Stimulated activated CD8-positive, alpha-beta memory T cell treated with anti-CD3 and anti-CD28 coated beads, Interleukin-7, amount 100 ng/mL, for 24 hours (primary cell): ENCODE measurements at regions not wholly inside any gene's neighbourhood (a gene's known extent, or its start where the extent isn't known, plus 50 kb on each side); places are given as distances from the start of the nearest gene placed in this dataset.

Experiments
- DNase-seq: peaks from one replicate; pipeline ENCODE4 v3.0.0-alpha.2; 2020; ENCODE audit warnings: low read depth

- DNase-seq: peak; percentile 14
Observed at GRCh38 chr2:64338910-64339500, 115.0 kb upstream of the LGALSL start.

DNA sequence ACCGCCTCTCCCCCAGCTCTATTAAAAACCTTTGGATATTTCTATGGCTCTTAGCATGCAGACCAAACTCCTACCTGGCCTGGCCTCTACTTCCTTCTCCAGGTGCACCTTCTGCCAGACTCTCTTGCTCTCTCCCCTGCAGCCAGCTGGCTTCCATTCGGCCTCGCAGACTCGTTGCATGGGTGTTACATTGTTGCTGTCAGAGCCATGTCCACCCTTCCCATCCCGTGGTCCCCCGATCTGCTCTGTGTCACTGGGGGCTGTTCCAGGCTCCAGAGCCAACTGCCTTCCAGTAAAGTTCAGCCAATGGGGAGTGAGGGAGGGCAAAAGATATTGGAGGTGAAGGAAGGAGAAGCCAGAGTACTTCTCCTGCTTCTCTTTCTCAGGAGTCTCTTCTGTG lies 112.5 kb upstream of the LGALSL start:
- no peak for DNase-seq

- no peak for DNase-seq
Observed at GRCh38 chr2:64342195-64343099, 111.5 kb upstream of the LGALSL start.

- DNase-seq: no peak
Observed at GRCh38 chr2:64344999-64345576, 108.9 kb upstream of the LGALSL start.

- DNase-seq: no peak
Observed at GRCh38 chr2:64345998-64346397, 108.0 kb upstream of the LGALSL start.

GRCh38 chr2:64348386-64349130 lies 105.4 kb upstream of the LGALSL start:
- no peak for DNase-seq

DNA sequence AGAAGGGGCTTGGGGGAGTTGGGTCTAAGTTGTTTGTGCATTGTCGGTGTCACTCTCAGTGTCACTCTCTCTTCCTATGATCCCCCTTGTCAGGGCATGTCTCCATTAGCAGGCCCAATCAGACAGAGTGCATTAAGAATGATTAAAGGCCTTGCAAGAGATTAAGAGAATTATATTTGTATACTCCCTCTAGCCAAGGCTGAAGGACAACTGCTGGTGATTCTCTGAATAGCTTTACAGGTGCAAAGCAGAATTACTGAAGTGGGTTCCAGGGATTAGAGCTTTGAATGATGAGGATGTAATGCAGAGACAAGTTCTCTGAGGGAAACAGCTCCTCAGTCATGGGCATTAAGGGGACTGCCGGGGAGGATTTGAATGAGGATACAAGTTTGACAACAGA lies 104.8 kb upstream of the LGALSL start:
- no peak for DNase-seq

- no peak for DNase-seq
Observed at GRCh38 chr2:64350996-64351395, 103.0 kb upstream of the LGALSL start.

- DNase-seq: no peak
Observed at GRCh38 chr2:64352292-64352691, 101.7 kb upstream of the LGALSL start.

- DNase-seq: no peak
Observed at GRCh38 chr2:64354857-64355680, 98.9 kb upstream of the LGALSL start.

DNA sequence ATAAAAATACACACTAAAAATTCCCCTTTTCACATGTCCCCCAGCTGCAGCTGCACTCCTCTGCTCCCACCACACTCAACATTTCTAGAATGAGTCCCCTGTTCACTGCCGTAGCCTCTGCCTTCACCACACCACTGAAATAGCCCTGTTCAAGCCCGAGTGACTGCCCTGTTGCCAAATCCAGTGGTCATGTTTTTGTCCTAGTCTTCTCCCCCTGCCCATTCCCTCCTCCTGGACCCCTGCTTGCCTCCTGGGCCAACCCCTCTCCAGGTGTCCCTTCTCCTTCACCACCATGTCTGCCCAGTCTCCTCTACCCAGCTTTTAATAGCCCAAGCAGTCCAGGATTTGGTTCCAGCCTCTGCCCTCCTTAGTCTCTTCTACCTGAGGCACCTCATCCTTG lies 97.1 kb upstream of the LGALSL start:
- no peak for DNase-seq

DNA sequence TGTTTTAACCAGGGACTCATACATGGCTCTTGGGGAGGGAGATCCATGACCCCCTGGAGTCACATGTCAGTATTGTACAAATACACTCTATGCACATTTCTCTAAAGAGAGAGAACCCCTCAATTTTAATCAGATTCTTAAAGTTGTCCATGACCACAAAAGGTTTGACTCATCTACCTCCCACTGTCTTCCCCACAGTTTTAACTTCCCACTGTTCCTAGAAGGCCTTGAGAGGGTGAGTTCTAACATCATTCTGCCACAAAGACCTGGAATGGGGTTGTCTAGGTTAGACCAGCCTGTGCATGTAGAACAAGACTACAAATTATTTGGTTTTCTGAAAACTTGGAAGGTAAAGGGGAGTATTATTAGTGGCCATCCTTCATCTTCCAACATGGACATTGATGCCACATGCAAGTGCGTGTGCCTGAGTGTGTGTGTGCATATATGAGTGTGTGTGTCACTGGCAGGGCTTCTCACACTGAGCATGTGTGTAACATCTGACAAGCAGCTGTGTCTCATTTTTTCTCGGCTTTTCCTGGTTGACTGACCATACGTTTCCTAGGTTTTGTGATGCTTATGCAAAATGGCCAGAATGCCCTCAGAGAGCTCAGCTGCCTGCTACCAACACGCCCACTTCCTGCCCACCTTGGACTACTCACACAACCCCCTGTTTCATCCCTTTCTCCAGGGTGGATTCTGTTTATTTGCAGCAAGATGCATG lies 94.6 kb upstream of the LGALSL start:
- DNase-seq: no peak

- peak; percentile 31 for DNase-seq
Observed at GRCh38 chr2:64359892-64360657, 93.9 kb upstream of the LGALSL start.

GRCh38 chr2:64361151-64361938 lies 92.6 kb upstream of the LGALSL start:
- no peak for DNase-seq

- no peak for DNase-seq
Observed at GRCh38 chr2:64362562-64363026, 91.4 kb upstream of the LGALSL start.

DNA sequence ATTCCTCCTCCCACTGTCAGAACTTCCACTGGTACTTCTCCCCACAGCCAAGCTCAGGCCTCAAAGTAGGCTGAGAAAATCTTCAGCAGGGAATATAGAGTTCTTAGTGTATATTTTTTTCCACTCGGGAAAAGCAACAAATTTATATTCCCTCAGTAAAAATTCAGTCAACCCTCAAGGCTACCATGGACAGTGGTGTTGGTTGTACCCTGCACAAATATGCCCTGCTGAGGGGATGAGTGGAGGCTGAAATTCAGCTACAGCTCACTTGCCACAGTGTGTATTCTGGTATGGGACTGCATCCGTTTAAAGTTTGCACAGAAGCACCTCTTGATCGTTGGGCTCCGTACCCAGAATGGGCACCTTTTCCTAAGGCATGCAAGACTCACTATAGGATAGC lies 90.8 kb upstream of the LGALSL start:
- no peak for DNase-seq

DNA sequence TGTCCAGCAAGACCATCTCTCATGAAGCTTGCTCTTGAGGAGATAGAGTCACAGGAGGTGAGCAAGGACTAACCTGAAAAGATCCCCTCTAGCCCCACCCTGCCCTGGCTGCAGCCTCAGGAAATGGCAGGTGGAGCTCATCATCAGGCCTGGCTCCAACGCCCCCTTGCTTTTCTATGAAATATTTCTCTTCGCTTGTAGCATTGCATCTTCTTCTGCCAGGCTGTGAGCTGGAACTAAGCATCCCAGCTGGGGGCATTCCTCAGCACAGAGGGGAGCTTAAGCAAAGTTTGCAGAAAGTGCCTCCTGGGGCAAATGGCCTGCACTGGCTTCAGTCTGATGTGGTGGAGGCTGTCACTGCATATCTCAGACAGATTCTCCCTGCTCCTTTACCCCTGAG lies 90.1 kb upstream of the LGALSL start:
- no peak for DNase-seq

DNA sequence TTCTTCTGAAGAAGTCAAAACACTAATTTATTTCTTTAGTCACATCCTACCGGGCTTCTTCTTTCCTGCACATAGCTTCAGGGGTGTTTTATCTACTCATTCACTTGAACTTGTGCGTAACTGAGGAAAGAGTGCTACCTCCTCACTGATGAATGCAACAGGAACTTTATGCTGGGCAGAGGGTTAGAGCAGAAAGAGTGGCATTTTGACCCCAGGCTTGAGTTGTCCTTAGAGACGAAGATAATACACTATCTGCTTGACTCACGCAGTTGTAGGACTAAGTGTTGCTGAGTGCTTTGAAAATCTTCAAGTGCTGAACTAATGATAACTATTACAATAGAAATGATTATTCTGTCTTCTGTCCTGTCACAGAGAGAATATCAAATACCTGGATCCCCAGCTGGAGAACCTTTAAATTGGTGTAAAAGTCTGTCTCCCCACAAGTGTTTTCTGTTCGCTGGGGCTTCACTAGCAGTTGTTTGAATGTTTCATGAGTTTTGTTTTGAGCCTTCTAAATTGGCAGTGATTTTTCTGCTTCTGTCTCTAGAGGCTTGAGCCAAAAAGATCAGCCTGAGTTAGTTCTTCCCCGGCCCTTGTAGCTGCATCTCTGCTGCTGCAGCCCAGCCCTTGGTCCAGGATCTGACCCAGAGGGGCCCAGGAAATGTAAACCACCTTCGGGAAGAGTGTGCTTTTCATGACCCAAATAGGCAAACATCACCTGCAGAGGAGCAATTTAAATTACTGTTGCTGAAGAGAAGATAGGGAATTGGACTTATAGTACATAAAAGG lies 86.3 kb upstream of the LGALSL start:
- no peak for DNase-seq
